SK-N-SH (cell line): ENCODE measurements at regions not wholly inside any gene's neighbourhood (a gene's known extent, or its start where the extent isn't known, plus 50 kb on each side); places are given as distances from the start of the nearest gene placed in this dataset.

Source experiments
- CTCF ChIP-seq: fragments of 200-600 bp; sonication (generic); IDR thresholded peaks from 2 replicates; pipeline ENCODE4 v1.6.1; 2017; ENCODE audit warnings: antibody characterized with exemption, mild to moderate bottlenecking, moderate library complexity
- EP300 ChIP-seq, 2 experiments: IDR thresholded peaks; 2 replicates each; pipeline versions ENCODE4 v1.4.0 to v1.6.1; 2012; ENCODE audit warnings: borderline replicate concordance in 1 of 2, low read depth in 1 of 2, low read length in 1 of 2
- FOXJ3 ChIP-seq: sonication (generic); formaldehyde crosslinking; IDR thresholded peaks from 2 replicates; pipeline ENCODE4 v1.5.1; 2020; ENCODE audit warnings: mild to moderate bottlenecking, missing genetic modification reagents
- POLR2AphosphoS5 ChIP-seq: IDR thresholded peaks from 2 replicates; pipeline ENCODE4 v1.6.1; 2012; ENCODE audit warnings: low read depth, low read length
- REST ChIP-seq: IDR thresholded peaks from 2 replicates; pipeline ENCODE4 v1.6.1; 2012; ENCODE audit warnings: mild to moderate bottlenecking, low read depth, low read length, moderate library complexity
- RXRA ChIP-seq: IDR thresholded peaks from 2 replicates; pipeline ENCODE4 v1.4.0; 2012; ENCODE audit warnings: low read depth, mild to moderate bottlenecking, borderline replicate concordance
- SIN3A ChIP-seq: IDR thresholded peaks from 2 replicates; pipeline ENCODE4 v1.6.1; 2012; ENCODE audit warnings: low read depth, mild to moderate bottlenecking, low read length, moderate library complexity, borderline replicate concordance
- SMC3 ChIP-seq: IDR thresholded peaks from 2 replicates; pipeline ENCODE4 v1.6.1; 2012; ENCODE audit warnings: low read depth, low read length, improper control_type of control experiment
- USF1 ChIP-seq: IDR thresholded peaks from 2 replicates; pipeline ENCODE4 v1.4.0; 2012; ENCODE audit warnings: low read depth, borderline replicate concordance
- USF2 ChIP-seq: fragments of 150-350 bp; IDR thresholded peaks from 2 replicates; pipeline ENCODE4 v1.6.1; 2017; ENCODE audit warnings: antibody characterized with exemption, low read length, low read depth, borderline replicate concordance

GRCh38 chr3:18556001-18556408, 130.9 kb upstream of the SATB1 start:
- no peak for TF ChIP-seq CTCF
- no peak for TF ChIP-seq USF1
- TF ChIP-seq RXRA: no peak
- no peak for TF ChIP-seq SIN3A
- no peak for TF ChIP-seq SMC3
- TF ChIP-seq EP300 (IDR thresholded peaks at IDR 0.05; ENCODE audit: borderline replicate concordance in 1 of 2, low read depth in 1 of 2, low read length in 1 of 2): no peak
- no peak for TF ChIP-seq FOXJ3
- no peak for TF ChIP-seq USF2
- no peak for TF ChIP-seq REST
- no peak for TF ChIP-seq POLR2AphosphoS5
